WTC11 (cell line): ENCODE measurements at regions not wholly inside any gene's neighbourhood (a gene's known extent, or its start where the extent isn't known, plus 50 kb on each side); places are given as distances from the start of the nearest gene placed in this dataset.

Source experiments
- ATF2 ChIP-seq: sonication (generic); formaldehyde crosslinking; IDR thresholded peaks from 2 replicates; pipeline ENCODE4 v1.8.1; 2022; ENCODE audit warnings: low read depth, missing genetic modification reagents, borderline replicate concordance
- CTCF ChIP-seq: fragments of 200-600 bp; IDR thresholded peaks from 2 replicates; pipeline ENCODE4 v1.8.0; 2022; ENCODE audit warnings: antibody characterized with exemption

- TF ChIP-seq CTCF, result no peak
- TF ChIP-seq ATF2 (CRISPR knock-in tag), result no peak
Observed at GRCh38 chr19:42653841-42654240, 59.1 kb upstream of the CEACAM8 start.
